Esophagus squamous epithelium (tissue), 5 donors: ENCODE measurements at regions not wholly inside any gene's neighbourhood (a gene's known extent, or its start where the extent isn't known, plus 50 kb on each side); places are given as distances from the start of the nearest gene placed in this dataset.

Experiments
- DNase-seq: peaks from one replicate; lab custom pipeline; 2025; lab: John Stamatoyannopoulos, UW
- H3K27ac ChIP-seq, 4 donors: fragments of 200-600 bp; sonication (generic); one replicate each; pipeline ENCODE4 v1.5.1; 2016 to 2019; ENCODE audit warnings: mild to moderate bottlenecking in 1 of 4
- H3K27me3 ChIP-seq, 4 donors: fragments of 200-600 bp; sonication (generic); 1 replicate in 3 of 4; 2 replicates in 1 of 4; pipeline versions ENCODE4 v1.5.1 to v1.6.0; 2017 to 2021; ENCODE audit warnings: antibody characterized with exemption in 1 of 4
- H3K36me3 ChIP-seq, 3 donors: fragments of 200-600 bp; sonication (generic); one replicate each; pipeline ENCODE4 v1.5.1; 2016 to 2019
- H3K4me1 ChIP-seq, 3 donors: fragments of 200-600 bp; sonication (generic); one replicate each; pipeline ENCODE4 v1.5.1; 2017 to 2019
- H3K4me3 ChIP-seq, 4 donors: fragments of 200-600 bp; sonication (generic); 1 replicate in 3 of 4; 2 replicates in 1 of 4; pipeline ENCODE4 v1.5.1; 2016 to 2019; ENCODE audit warnings: mild to moderate bottlenecking in 2 of 4, moderate library complexity in 1 of 4
- H3K9me3 ChIP-seq, 3 donors: fragments of 200-600 bp; sonication (generic); one replicate each; pipeline ENCODE4 v1.5.1; 2016 to 2019
- CTCF ChIP-seq, 6 experiments: fragments of 450-650 bp in 4 of 6; fragments of 200-600 bp in 2 of 6; sonication (generic) in 2 of 6; IDR thresholded peaks; one replicate each; pipeline ENCODE4 v1.5.1; 2016 to 2019; ENCODE audit warnings: antibody characterized with exemption in 6 of 6, mild to moderate bottlenecking in 4 of 6, moderate library complexity in 4 of 6
- POLR2A ChIP-seq, 4 donors: fragments of 450-650 bp; IDR thresholded peaks; one replicate each; pipeline ENCODE4 v1.6.1; 2017; ENCODE audit warnings: antibody characterized with exemption in 4 of 4, mild to moderate bottlenecking in 4 of 4, moderate library complexity in 3 of 4
- WGBS, 2 donors: methylation state at CpG; one replicate each; pipeline ENCODE4 v1.1.5; 2018; 5-methylcytosine and 5-hydroxymethylcytosine counted together
- intact Hi-C: fragments of 100-400 bp; cut with DNase I; formaldehyde crosslinking; loops from one replicate; pipeline ENCODE4 v1.15.0; 2022
- donor health status: DM: yes; HTN: yes; CAD: no.

- Histone ChIP-seq H3K27me3 (no peaks in the 10 kb centered on the region), H3K27ac (no peak overlapping the region), H3K9me3 (no peaks in the 10 kb centered on the region), H3K4me1 (no peaks in the 10 kb centered on the region), H3K36me3 (no peaks in the 10 kb centered on the region), H3K4me3 (no peak overlapping the region)
- WGBS, 2 donors, result 77 to 81% methylated on average over 8 of the region's 8 CpGs
- TF ChIP-seq CTCF (IDR thresholded peaks at IDR 0.05) (no peak), POLR2A (IDR thresholded peaks at IDR 0.05) (no peak)
- DNase-seq, result no peak
- intact Hi-C loops, result no loop called here
These were observed 1126.8 kb downstream of the CDH11 start for GRCh38 chr16:63995025-63995424.

- H3K27ac ChIP-seq, result no peak overlapping the region
- no peak overlapping the region for H3K4me3 ChIP-seq
- no peaks in the 10 kb centered on the region for H3K27me3 ChIP-seq
- DNase-seq, result no peak
- no peaks in the 10 kb centered on the region for H3K36me3 ChIP-seq
- no peaks in the 10 kb centered on the region for H3K9me3 ChIP-seq
- TF ChIP-seq CTCF (IDR thresholded peaks at IDR 0.05) (no peak), POLR2A (IDR thresholded peaks at IDR 0.05) (no peak)
- intact Hi-C loops, result no loop called here
- 28 to 42% methylated on average over 2 of the region's 2 CpGs for WGBS, 2 donors
- H3K4me1 ChIP-seq, result peaks cover 0 to 19% (median 0%) of the 10 kb centered on the region in 3 donors
These were observed 1138.5 kb downstream of the CDH11 start for GRCh38 chr16:63983401-63983800.

- H3K9me3 ChIP-seq, result no peaks in the 10 kb centered on the region
- intact Hi-C loops, result no loop called here
- no peak for DNase-seq
- peaks cover 0 to 19% (median 0%) of the 10 kb centered on the region in 3 donors for H3K4me1 ChIP-seq
- 23 to 27% methylated on average over 3 of the region's 3 CpGs for WGBS, 2 donors
- no peak overlapping the region for H3K4me3 ChIP-seq
- no peaks in the 10 kb centered on the region for H3K36me3 ChIP-seq
- H3K27ac ChIP-seq, result no peak overlapping the region
- TF ChIP-seq POLR2A (IDR thresholded peaks at IDR 0.05), result no peak
- no peak for TF ChIP-seq CTCF (IDR thresholded peaks at IDR 0.05)
- no peaks in the 10 kb centered on the region for H3K27me3 ChIP-seq
These were observed 1139.1 kb downstream of the CDH11 start for GRCh38 chr16:63982741-63983140.

- H3K27ac ChIP-seq, result no peak overlapping the region
- intact Hi-C loops, result no loop called here
- H3K36me3 ChIP-seq, result no peaks in the 10 kb centered on the region
- H3K4me3 ChIP-seq, result no peak overlapping the region
- H3K4me1 ChIP-seq, result peaks cover 0 to 19% (median 0%) of the 10 kb centered on the region in 3 donors
- TF ChIP-seq CTCF (IDR thresholded peaks at IDR 0.05), result no peak
- TF ChIP-seq POLR2A (IDR thresholded peaks at IDR 0.05), result no peak
- 77 to 88% methylated on average over 5 of the region's 5 CpGs for WGBS, 2 donors
- DNase-seq, result no peak
- H3K9me3 ChIP-seq, result no peaks in the 10 kb centered on the region
- H3K27me3 ChIP-seq, result no peaks in the 10 kb centered on the region
These were observed 1139.8 kb downstream of the CDH11 start for GRCh38 chr16:63982110-63982509.

GRCh38 chr16:63981639-63982038 is 1140.2 kb downstream of the CDH11 start:
- H3K9me3 ChIP-seq, result no peaks in the 10 kb centered on the region
- no peaks in the 10 kb centered on the region for H3K27me3 ChIP-seq
- H3K4me1 ChIP-seq, result peaks cover 0 to 19% (median 0%) of the 10 kb centered on the region in 3 donors
- no peak overlapping the region for H3K27ac ChIP-seq
- H3K4me3 ChIP-seq, result no peak overlapping the region
- WGBS, 2 donors, result 29 to 43% methylated on average over 2 of the region's 2 CpGs
- DNase-seq, result no peak
- no peaks in the 10 kb centered on the region for H3K36me3 ChIP-seq
- intact Hi-C loops, result no loop called here
- TF ChIP-seq POLR2A (IDR thresholded peaks at IDR 0.05), result no peak
- TF ChIP-seq CTCF (IDR thresholded peaks at IDR 0.05), result no peak
